OCI-LY3 (cell line): ENCODE measurements at regions not wholly inside any gene's neighbourhood (a gene's known extent, or its start where the extent isn't known, plus 50 kb on each side); places are given as distances from the start of the nearest gene placed in this dataset.
"Not testable (repeated sequence)": the region's sequence is repeated elsewhere in the genome, so short reads cannot be mapped to it uniquely, and the experiment has no call there.

Experiments
- H2AFZ ChIP-seq: fragments of 200-600, 300-600 bp; shearing (Covaris generic); 2 replicates; pipeline ENCODE4 v1.6.0; 2014; ENCODE audit warnings: antibody characterized with exemption, low read depth, low read length
- H3K27ac ChIP-seq: fragments of 200-600, 300-600 bp; sonication (generic); 2 replicates; pipeline ENCODE4 v1.5.1; 2014; ENCODE audit warnings: mild to moderate bottlenecking, low read length, moderate library complexity, mixed read lengths
- H3K27me3 ChIP-seq: fragments of 200-600, 300-600 bp; sonication (generic); 2 replicates; pipeline ENCODE4 v1.6.1; 2014; ENCODE audit warnings: low read depth, low read length, mixed read lengths
- H3K36me3 ChIP-seq: fragments of 200-600, 300-600 bp; sonication (generic); replicated peaks from 2 replicates; pipeline ENCODE3; 2014; ENCODE audit warnings: low read depth, low read length, mixed read lengths
- H3K4me1 ChIP-seq: fragments of 300-600, 200-600 bp; sonication (generic); 2 replicates; pipeline ENCODE4 v1.6.1; 2014; ENCODE audit warnings: low read length, mixed read lengths
- H3K4me2 ChIP-seq: fragments of 200-600, 300-600 bp; sonication (generic); 2 replicates; pipeline ENCODE4 v1.6.1; 2014; ENCODE audit warnings: low read length, mixed read lengths
- H3K4me3 ChIP-seq: fragments of 300-600, 200-600 bp; sonication (generic); 2 replicates; pipeline ENCODE4 v1.5.1; 2014; ENCODE audit warnings: antibody characterized with exemption, mild to moderate bottlenecking, low read length, moderate library complexity
- H3K79me2 ChIP-seq: fragments of 300-600, 200-600 bp; shearing (Covaris generic); 2 replicates; pipeline ENCODE4 v1.6.1; 2014; ENCODE audit warnings: mild to moderate bottlenecking, low read length, mixed read lengths
- H3K9ac ChIP-seq: fragments of 300-600, 200-600 bp; shearing (Covaris generic); 2 replicates; pipeline ENCODE4 v1.6.0; 2014; ENCODE audit warnings: mild to moderate bottlenecking, low read length, moderate library complexity
- H3K9me3 ChIP-seq: fragments of 200-600, 300-600 bp; shearing (Covaris generic); 2 replicates; pipeline ENCODE4 v1.6.1; 2014; ENCODE audit warnings: low read length, mixed read lengths; ENCODE audit not compliant: insufficient read depth
- H4K20me1 ChIP-seq: fragments of 200-600, 300-600 bp; sonication (generic); 2 replicates; pipeline ENCODE4 v1.6.1; 2016; ENCODE audit warnings: low read length, mixed read lengths; ENCODE audit not compliant: insufficient read depth
- EZH2phosphoT487 ChIP-seq: fragments of 200-600 bp; shearing (Covaris generic); IDR thresholded peaks from 2 replicates; pipeline ENCODE4 v1.6.1; 2018; ENCODE audit warnings: antibody characterized with exemption, mixed run types, low read depth
- TF ChIP-seq, protein P1 (sequence below): fragments of 200-600, 300-600 bp; sonication (generic); IDR thresholded peaks from 2 replicates; pipeline ENCODE4 v1.5.1; 2014; ENCODE audit warnings: antibody characterized with exemption, low read length, low read depth

DNA sequence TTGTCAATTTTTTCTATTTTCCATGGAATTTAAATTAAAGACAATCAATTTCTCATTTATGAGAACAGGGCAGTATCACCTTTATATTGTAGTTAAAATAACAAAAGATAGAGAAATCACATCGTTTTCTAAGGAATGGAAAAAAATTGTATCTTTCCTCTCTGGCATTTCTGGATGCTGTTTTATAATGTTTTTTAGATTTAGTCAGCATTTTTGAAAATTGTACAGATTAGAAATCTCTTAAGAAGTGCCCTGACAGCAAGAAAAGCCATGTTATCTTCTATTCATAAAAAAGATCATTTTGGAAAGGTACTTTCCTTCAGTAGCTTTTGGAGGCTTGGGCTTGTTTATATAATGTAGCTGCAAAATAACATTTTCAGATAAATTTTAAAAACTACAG lies 116.9 kb downstream of the PLG start:
- Histone ChIP-seq H2AFZ (no peak overlapping the region), H3K27ac (no peak overlapping the region), H3K27me3 (no peaks in the 10 kb centered on the region), H3K4me2 (no peak overlapping the region), H3K4me3 (no peak overlapping the region), H3K79me2 (no peaks in the 10 kb centered on the region), H4K20me1 (no peaks in the 10 kb centered on the region), H3K9ac (no peak overlapping the region), H3K4me1 (peaks cover 3% of the 10 kb centered on the region; the same call in 1 of the 2 replicates), H3K36me3 (no peaks in the 10 kb centered on the region), H3K9me3 (0 out of 2 replicates have a peak, but pooled peaks cover 2% of the 10 kb centered on the region)
- TF ChIP-seq, protein P1, sequence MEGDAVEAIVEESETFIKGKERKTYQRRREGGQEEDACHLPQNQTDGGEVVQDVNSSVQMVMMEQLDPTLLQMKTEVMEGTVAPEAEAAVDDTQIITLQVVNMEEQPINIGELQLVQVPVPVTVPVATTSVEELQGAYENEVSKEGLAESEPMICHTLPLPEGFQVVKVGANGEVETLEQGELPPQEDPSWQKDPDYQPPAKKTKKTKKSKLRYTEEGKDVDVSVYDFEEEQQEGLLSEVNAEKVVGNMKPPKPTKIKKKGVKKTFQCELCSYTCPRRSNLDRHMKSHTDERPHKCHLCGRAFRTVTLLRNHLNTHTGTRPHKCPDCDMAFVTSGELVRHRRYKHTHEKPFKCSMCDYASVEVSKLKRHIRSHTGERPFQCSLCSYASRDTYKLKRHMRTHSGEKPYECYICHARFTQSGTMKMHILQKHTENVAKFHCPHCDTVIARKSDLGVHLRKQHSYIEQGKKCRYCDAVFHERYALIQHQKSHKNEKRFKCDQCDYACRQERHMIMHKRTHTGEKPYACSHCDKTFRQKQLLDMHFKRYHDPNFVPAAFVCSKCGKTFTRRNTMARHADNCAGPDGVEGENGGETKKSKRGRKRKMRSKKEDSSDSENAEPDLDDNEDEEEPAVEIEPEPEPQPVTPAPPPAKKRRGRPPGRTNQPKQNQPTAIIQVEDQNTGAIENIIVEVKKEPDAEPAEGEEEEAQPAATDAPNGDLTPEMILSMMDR: no peak
- TF ChIP-seq EZH2phosphoT487: no peak

DNA sequence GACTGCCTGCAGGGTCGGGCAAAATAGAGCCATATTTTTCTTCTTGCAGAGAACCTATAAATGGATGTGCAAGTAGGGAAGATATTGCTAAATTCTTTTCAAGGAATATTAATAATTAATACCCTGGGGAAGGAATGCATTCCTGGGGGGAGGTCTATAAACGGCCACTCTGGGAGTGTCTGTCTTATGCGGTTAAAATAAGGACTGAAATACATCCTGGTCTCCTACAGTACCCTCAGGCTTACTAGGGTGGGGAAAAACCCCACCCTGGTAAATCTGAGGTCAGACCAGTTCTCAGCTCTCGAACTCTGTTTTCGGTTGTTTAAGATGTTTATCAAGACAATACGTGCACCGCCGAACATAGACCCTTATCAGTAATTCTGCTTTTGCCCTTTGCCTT lies 118.6 kb downstream of the PLG start:
- not testable (repeated sequence) for H3K4me1 ChIP-seq, H2AFZ ChIP-seq, H3K4me3 ChIP-seq, H3K36me3 ChIP-seq, H4K20me1 ChIP-seq, H3K9me3 ChIP-seq, H3K27me3 ChIP-seq, H3K27ac ChIP-seq, H3K9ac ChIP-seq, H3K79me2 ChIP-seq, H3K4me2 ChIP-seq

DNA sequence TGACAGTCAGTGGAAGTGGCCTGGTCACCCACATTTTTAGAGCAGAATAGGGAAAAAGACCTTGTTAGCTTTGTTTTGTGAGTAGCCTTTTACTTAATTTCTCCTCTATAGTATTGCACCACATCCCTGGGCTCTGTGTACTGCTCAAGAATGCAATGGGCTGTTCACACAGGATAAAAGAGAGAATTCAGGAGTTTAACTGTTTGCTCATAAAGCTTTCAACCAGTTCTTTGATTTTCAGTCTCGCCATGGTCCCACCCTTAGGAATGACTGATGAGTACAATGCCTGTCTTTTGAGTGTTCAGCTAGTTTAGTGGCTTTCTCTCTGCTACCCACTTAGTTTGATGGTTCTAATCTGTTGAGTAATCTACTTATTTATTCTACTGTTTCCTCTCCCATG lies 129.7 kb downstream of the PLG start:
- Histone ChIP-seq H3K9me3 (no peaks in the 10 kb centered on the region), H3K79me2 (no peaks in the 10 kb centered on the region), H3K36me3 (no peaks in the 10 kb centered on the region), H3K4me2 (no peak overlapping the region), H3K9ac (no peak overlapping the region), H2AFZ (no peak overlapping the region), H3K27me3 (no peaks in the 10 kb centered on the region), H4K20me1 (no peaks in the 10 kb centered on the region), H3K4me1 (peaks cover 6% of the 10 kb centered on the region; the same call in 1 of the 2 replicates), H3K27ac (no peak overlapping the region), H3K4me3 (no peak overlapping the region)
- TF ChIP-seq, protein P1: no peak
- no peak for TF ChIP-seq EZH2phosphoT487

DNA sequence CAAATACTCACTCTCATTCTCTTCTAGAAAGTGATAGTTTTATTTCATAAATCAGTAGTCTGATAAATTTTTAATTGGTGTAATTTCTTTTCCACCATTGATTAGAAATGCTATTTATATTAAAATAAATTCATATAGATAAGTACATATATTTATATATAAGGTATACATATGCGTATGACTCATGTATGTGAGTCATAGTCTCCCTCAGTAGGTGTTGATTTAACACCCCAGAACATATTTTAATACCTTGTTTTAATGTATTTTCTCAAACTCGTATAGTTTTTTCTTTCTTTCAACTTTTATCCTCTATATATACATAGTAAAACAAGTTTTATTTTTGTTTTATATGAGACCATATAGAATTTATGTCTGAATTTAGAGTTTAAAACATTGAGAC lies 130.4 kb downstream of the PLG start:
- no peak overlapping the region for H3K4me3 ChIP-seq
- H3K4me2 ChIP-seq: no peak overlapping the region
- H3K27ac ChIP-seq: no peak overlapping the region
- no peaks in the 10 kb centered on the region for H3K36me3 ChIP-seq
- TF ChIP-seq, protein P1: no peak
- no peak for TF ChIP-seq EZH2phosphoT487
- peaks cover 6% of the 10 kb centered on the region; the same call in 1 of the 2 replicates for H3K4me1 ChIP-seq
- H2AFZ ChIP-seq: no peak overlapping the region
- no peaks in the 10 kb centered on the region for H3K27me3 ChIP-seq
- no peaks in the 10 kb centered on the region for H3K79me2 ChIP-seq
- no peaks in the 10 kb centered on the region for H4K20me1 ChIP-seq
- H3K9me3 ChIP-seq: no peaks in the 10 kb centered on the region
- H3K9ac ChIP-seq: no peak overlapping the region

DNA sequence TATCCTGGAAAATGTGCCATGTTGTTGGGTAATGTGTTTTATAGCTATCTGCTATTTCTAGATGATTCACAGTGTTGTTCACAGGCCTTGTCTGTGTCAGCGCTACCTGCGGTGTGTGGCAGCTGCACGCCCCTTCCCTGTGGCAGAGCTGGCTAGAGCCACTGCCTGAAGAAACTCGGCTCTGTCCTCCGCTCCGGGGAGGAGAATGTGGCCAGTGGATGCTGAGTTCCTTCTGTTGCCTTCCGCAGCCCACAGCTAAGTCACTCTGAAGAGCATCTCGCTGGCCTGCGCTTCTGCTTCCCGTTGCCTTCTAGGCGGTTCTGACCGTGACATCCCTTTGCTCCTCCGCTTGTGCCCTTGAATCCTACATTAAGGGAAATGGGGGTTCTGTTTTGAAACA lies 135.1 kb downstream of the PLG start:
- H3K79me2 ChIP-seq: no peaks in the 10 kb centered on the region
- H3K4me3 ChIP-seq: no peak overlapping the region
- no peak overlapping the region for H2AFZ ChIP-seq
- no peak overlapping the region for H3K27ac ChIP-seq
- H3K9me3 ChIP-seq: no peaks in the 10 kb centered on the region
- TF ChIP-seq EZH2phosphoT487: no peak
- TF ChIP-seq, protein P1: no peak
- no peaks in the 10 kb centered on the region for H4K20me1 ChIP-seq
- no peak overlapping the region for H3K9ac ChIP-seq
- no peaks in the 10 kb centered on the region for H3K27me3 ChIP-seq
- H3K36me3 ChIP-seq: no peaks in the 10 kb centered on the region
- no peaks in the 10 kb centered on the region for H3K4me1 ChIP-seq
- no peak overlapping the region for H3K4me2 ChIP-seq
